ENCODE measurements at regions not wholly inside any gene's neighbourhood (a gene's known extent, or its start where the extent isn't known, plus 50 kb on each side); places are given as distances from the start of the nearest gene placed in this dataset.

DNA sequence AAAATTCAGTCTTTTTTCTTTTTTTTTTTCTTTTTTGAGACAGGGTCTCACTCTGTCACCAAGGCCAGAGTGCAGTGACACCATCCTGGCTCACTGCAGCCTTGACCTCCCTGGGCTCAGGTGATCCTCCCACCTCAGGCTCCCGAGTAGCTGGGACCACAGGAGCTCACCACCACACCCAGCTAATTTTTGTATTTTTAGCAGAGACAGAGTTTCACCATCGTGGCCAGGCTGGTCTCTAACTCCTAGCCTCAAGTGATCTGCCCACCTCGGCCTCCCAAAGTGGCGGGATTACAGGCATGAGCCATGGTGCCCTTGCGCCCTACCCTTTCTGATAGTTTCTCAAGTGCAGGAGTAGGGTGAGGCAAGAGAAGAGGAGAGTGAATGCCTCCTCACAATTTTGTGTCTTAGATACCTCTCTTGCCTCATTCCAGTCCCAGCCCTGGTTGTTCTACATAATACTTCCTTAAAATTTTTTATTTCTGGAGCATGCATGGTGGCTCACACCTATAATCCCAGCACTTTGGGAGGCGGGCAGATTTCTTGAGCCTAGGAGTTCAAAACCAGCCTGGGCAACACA, 68.2 kb upstream of the CAB39 start:
- TF ChIP-seq, protein P1, sequence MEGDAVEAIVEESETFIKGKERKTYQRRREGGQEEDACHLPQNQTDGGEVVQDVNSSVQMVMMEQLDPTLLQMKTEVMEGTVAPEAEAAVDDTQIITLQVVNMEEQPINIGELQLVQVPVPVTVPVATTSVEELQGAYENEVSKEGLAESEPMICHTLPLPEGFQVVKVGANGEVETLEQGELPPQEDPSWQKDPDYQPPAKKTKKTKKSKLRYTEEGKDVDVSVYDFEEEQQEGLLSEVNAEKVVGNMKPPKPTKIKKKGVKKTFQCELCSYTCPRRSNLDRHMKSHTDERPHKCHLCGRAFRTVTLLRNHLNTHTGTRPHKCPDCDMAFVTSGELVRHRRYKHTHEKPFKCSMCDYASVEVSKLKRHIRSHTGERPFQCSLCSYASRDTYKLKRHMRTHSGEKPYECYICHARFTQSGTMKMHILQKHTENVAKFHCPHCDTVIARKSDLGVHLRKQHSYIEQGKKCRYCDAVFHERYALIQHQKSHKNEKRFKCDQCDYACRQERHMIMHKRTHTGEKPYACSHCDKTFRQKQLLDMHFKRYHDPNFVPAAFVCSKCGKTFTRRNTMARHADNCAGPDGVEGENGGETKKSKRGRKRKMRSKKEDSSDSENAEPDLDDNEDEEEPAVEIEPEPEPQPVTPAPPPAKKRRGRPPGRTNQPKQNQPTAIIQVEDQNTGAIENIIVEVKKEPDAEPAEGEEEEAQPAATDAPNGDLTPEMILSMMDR (conservative IDR thresholded peaks at IDR 0.05) = no peak
- TF ChIP-seq ZFX (IDR thresholded peaks at IDR 0.05) = no peak

Measured in C4-2B (cell line).